ENCODE measurements at regions not wholly inside any gene's neighbourhood (a gene's known extent, or its start where the extent isn't known, plus 50 kb on each side); places are given as distances from the start of the nearest gene placed in this dataset.

DNA sequence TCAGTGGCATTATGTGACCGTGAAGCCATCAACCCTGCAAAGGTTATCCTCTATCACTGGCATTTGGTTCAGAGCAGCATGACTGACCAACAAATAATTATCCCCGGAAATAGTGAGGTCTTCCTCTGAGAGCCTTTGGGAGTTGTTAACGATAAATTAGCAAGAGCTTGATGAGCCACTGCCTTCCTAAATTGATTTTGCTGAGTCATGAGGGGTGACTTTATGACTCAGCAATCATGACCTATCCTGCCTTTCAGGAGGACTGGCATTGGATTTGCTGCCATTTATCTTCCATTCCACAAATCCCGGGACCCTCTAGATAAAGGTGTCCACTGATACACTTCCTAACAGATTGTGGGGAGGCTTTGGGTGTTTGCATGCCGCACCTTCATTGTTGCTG lies 80.8 kb upstream of the MTNR1B start:
- H4K20me1 ChIP-seq (ENCODE audit: low read depth, low read length), result no peaks in the 10 kb centered on the region
- no peak overlapping the region for H3K9ac ChIP-seq (ENCODE audit: low read length)
- H3K27me3 ChIP-seq (ENCODE audit: low read length), result no peaks in the 10 kb centered on the region
- no peaks in the 10 kb centered on the region for H3K36me3 ChIP-seq (ENCODE audit: low read length)
- no peaks in the 10 kb centered on the region for H3K9me3 ChIP-seq (ENCODE audit: insufficient read depth, low read length)
- H3K79me2 ChIP-seq (ENCODE audit: insufficient read depth, low read length), result no peaks in the 10 kb centered on the region
- no peak overlapping the region for H3K4me3 ChIP-seq (ENCODE audit: insufficient read depth, low read length, poor library complexity, severe bottlenecking)
- no peak overlapping the region for H3K27ac ChIP-seq (ENCODE audit: low read depth, low read length)
- no peak for TF ChIP-seq CTCF (IDR thresholded peaks at IDR 0.05; ENCODE audit: insufficient read depth, low read length, poor library complexity, severe bottlenecking)
- TF ChIP-seq EZH2phosphoT487 (conservative IDR thresholded peaks at IDR 0.05; ENCODE audit: low read length), result no peak
- H3F3A ChIP-seq (ENCODE audit: insufficient read depth), result no peaks in the 10 kb centered on the region
- H2AFZ ChIP-seq (ENCODE audit: low read depth, low read length, severe bottlenecking), result no peak overlapping the region
- H3K4me2 ChIP-seq (ENCODE audit: low read depth, low read length, poor library complexity, severe bottlenecking), result no peak overlapping the region
- H3K9me2 ChIP-seq (replicated peaks; ENCODE audit: insufficient read depth, low read length), result no peaks in the 10 kb centered on the region

DNA sequence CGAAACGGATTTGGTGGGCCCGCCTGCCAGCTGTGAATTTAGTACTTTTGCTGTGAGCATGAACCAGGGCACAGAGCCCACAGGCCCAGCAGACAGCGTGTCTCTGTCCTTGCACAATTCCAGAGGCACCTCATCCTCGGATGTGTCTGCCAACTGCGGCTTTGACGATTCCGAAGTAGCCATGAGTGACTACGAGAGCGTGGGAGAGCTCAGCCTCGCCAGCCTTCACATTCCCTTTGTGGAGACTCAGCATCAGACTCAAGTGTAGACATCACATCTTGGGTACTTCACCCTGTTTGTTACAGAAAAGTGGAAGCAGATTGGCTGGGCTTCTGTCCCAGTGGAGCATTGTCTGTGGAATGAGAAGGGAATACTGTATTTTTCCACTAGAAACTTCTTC lies 78.6 kb upstream of the MTNR1B start:
- Histone ChIP-seq H2AFZ (ENCODE audit: low read depth, low read length, severe bottlenecking) (no peak overlapping the region), H3K9ac (ENCODE audit: low read length) (no peak overlapping the region), H3K4me3 (ENCODE audit: insufficient read depth, low read length, poor library complexity, severe bottlenecking) (no peak overlapping the region), H3K4me2 (ENCODE audit: low read depth, low read length, poor library complexity, severe bottlenecking) (no peak overlapping the region), H3K79me2 (ENCODE audit: insufficient read depth, low read length) (no peaks in the 10 kb centered on the region), H3K27ac (ENCODE audit: low read depth, low read length) (no peak overlapping the region), H3K9me3 (ENCODE audit: insufficient read depth, low read length) (no peaks in the 10 kb centered on the region), H4K20me1 (ENCODE audit: low read depth, low read length) (no peaks in the 10 kb centered on the region), H3K9me2 (replicated peaks; ENCODE audit: insufficient read depth, low read length) (no peaks in the 10 kb centered on the region), H3F3A (ENCODE audit: insufficient read depth) (no peaks in the 10 kb centered on the region), H3K27me3 (ENCODE audit: low read length) (no peaks in the 10 kb centered on the region), H3K36me3 (ENCODE audit: low read length) (no peaks in the 10 kb centered on the region)
- TF ChIP-seq CTCF (IDR thresholded peaks at IDR 0.05; ENCODE audit: insufficient read depth, low read length, poor library complexity, severe bottlenecking), result no peak
- no peak for TF ChIP-seq EZH2phosphoT487 (conservative IDR thresholded peaks at IDR 0.05; ENCODE audit: low read length)

GRCh38 chr11:92892802-92893684 lies 76.4 kb upstream of the MTNR1B start:
- Histone ChIP-seq H2AFZ (ENCODE audit: low read depth, low read length, severe bottlenecking) (no peak overlapping the region), H3K27me3 (ENCODE audit: low read length) (no peaks in the 10 kb centered on the region), H4K20me1 (ENCODE audit: low read depth, low read length) (no peaks in the 10 kb centered on the region), H3K9ac (ENCODE audit: low read length) (no peak overlapping the region), H3K9me3 (ENCODE audit: insufficient read depth, low read length) (no peaks in the 10 kb centered on the region), H3K36me3 (ENCODE audit: low read length) (no peaks in the 10 kb centered on the region), H3K4me3 (ENCODE audit: insufficient read depth, low read length, poor library complexity, severe bottlenecking) (no peak overlapping the region), H3K9me2 (replicated peaks; ENCODE audit: insufficient read depth, low read length) (no peaks in the 10 kb centered on the region), H3K27ac (ENCODE audit: low read depth, low read length) (no peak overlapping the region), H3F3A (ENCODE audit: insufficient read depth) (no peaks in the 10 kb centered on the region), H3K79me2 (ENCODE audit: insufficient read depth, low read length) (no peaks in the 10 kb centered on the region), H3K4me2 (ENCODE audit: low read depth, low read length, poor library complexity, severe bottlenecking) (no peak overlapping the region)
- no peak for TF ChIP-seq CTCF (IDR thresholded peaks at IDR 0.05; ENCODE audit: insufficient read depth, low read length, poor library complexity, severe bottlenecking)
- TF ChIP-seq EZH2phosphoT487 (conservative IDR thresholded peaks at IDR 0.05; ENCODE audit: low read length), result no peak

All from SU-DHL-6 (cell line).